GM11168 (cell line): ENCODE measurements at regions not wholly inside any gene's neighbourhood (a gene's known extent, or its start where the extent isn't known, plus 50 kb on each side); places are given as distances from the start of the nearest gene placed in this dataset.

ENCODE experiments used
- in situ Hi-C: fragments of 300-500 bp; cut with MboI; formaldehyde crosslinking; loops from one replicate; pipeline ENCODE4 v1.12.0; 2022; ENCODE audit warnings: low sequenced_read_pairs; ENCODE audit not compliant: unreplicated experiment

GRCh38 chr7:115078386-115078785 is 156.5 kb downstream of the MDFIC start:
- in situ Hi-C loops = no loop called here

- in situ Hi-C loops = no loop called here
Measured at GRCh38 chr7:115070311-115070710, 148.4 kb downstream of the MDFIC start.
